ENCODE measurements at regions not wholly inside any gene's neighbourhood (a gene's known extent, or its start where the extent isn't known, plus 50 kb on each side); places are given as distances from the start of the nearest gene placed in this dataset.

GRCh38 chr1:222941425-222941824 is 126.6 kb downstream of the DISP1 start:
- no peak for TF ChIP-seq CTCF (tag by site-specific recombination; IDR thresholded peaks at IDR 0.05)
- TF ChIP-seq SETDB1 (IDR thresholded peaks at IDR 0.05; ENCODE audit: insufficient read length, low read length) = no peak
- no peak for TF ChIP-seq BCL11B (tag by site-specific recombination; IDR thresholded peaks at IDR 0.05; ENCODE audit: low read depth)
- TF ChIP-seq ZNF302 (tag by site-specific recombination; IDR thresholded peaks at IDR 0.05; ENCODE audit: low read depth) = no peak
- TF ChIP-seq ZBTB1 (tag by site-specific recombination; IDR thresholded peaks at IDR 0.05) = no peak
- no peak for TF ChIP-seq ZSCAN30 (tag by site-specific recombination; IDR thresholded peaks at IDR 0.05)
- no peak for TF ChIP-seq ZNF510 (tag by site-specific recombination; IDR thresholded peaks at IDR 0.05; ENCODE audit: insufficient replicate concordance)
- no peak for TF ChIP-seq ZNF202 (tag by site-specific recombination; IDR thresholded peaks at IDR 0.05; ENCODE audit: borderline replicate concordance)
- no peak for TF ChIP-seq ZNF624 (tag by site-specific recombination; IDR thresholded peaks at IDR 0.05)
- TF ChIP-seq ZNF426 (tag by site-specific recombination; IDR thresholded peaks at IDR 0.05) = no peak
